LNCAP (cell line): ENCODE measurements at regions not wholly inside any gene's neighbourhood (a gene's known extent, or its start where the extent isn't known, plus 50 kb on each side); places are given as distances from the start of the nearest gene placed in this dataset.

Experiments
- TF ChIP-seq, protein P1 (sequence below): fragments of 450-650 bp; IDR thresholded peaks from 2 replicates; pipeline ENCODE4 v1.5.1; 2017; ENCODE audit warnings: mild to moderate bottlenecking

DNA sequence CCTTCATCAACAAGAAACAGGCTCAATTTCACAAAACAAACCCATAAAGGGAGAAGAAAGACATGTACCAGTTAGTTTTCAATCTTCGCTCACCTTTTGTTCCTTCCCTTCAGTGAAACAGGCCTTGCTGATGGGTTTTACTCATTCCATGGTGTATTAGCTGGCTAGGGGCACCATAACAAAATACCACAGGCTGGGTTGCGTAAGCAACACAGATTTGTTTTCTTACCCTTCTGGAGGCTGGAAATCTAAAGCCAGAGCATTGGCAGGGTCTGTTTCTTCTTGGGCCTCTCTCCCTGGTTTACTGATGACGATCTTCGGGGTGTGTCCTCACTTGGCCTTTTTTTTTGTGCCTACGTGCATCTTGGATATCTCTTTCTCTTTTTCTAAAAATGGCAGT lies 383.4 kb upstream of the RBFOX1 start:
- TF ChIP-seq, protein P1, sequence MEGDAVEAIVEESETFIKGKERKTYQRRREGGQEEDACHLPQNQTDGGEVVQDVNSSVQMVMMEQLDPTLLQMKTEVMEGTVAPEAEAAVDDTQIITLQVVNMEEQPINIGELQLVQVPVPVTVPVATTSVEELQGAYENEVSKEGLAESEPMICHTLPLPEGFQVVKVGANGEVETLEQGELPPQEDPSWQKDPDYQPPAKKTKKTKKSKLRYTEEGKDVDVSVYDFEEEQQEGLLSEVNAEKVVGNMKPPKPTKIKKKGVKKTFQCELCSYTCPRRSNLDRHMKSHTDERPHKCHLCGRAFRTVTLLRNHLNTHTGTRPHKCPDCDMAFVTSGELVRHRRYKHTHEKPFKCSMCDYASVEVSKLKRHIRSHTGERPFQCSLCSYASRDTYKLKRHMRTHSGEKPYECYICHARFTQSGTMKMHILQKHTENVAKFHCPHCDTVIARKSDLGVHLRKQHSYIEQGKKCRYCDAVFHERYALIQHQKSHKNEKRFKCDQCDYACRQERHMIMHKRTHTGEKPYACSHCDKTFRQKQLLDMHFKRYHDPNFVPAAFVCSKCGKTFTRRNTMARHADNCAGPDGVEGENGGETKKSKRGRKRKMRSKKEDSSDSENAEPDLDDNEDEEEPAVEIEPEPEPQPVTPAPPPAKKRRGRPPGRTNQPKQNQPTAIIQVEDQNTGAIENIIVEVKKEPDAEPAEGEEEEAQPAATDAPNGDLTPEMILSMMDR: no peak

DNA sequence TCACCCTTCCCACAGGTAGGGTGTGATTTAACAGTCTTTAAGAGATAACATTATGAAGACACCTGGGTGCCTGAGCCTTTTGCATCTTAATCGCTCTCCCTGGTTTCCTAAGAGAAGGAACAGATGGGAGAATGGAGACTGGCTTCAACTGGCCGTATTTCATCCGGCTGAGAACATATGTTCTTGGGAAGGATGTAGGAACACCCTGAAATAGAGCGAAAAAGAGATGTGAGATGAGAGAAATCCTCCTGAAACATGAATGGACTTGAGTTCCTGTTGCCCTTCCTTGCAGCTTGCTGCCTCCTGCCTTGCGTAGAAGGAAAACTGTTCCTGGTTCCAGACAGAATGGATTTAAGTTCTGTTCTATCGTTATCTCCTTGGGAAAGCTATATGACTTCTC lies 385.4 kb upstream of the RBFOX1 start:
- TF ChIP-seq, protein P1: no peak

DNA sequence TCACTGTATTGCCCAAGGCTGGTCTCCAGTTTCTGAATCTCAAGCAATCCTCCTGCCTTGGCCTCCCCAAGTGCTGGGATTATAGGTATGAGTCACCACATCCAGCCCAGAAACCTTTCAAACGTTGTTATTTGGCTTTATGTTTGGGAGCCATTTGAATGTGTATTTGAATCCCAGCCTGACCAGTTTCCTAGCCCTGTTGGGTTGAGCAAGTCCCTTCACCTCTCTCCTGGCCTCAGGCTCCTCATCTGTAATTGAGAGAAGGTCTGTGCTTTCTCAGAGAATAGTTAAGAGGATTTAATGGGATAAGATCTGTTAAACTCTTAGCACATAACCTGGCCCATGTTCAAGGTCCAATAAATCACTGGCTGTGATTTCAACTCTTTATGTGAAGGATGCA lies 385.8 kb upstream of the RBFOX1 start:
- TF ChIP-seq, protein P1: no peak

DNA sequence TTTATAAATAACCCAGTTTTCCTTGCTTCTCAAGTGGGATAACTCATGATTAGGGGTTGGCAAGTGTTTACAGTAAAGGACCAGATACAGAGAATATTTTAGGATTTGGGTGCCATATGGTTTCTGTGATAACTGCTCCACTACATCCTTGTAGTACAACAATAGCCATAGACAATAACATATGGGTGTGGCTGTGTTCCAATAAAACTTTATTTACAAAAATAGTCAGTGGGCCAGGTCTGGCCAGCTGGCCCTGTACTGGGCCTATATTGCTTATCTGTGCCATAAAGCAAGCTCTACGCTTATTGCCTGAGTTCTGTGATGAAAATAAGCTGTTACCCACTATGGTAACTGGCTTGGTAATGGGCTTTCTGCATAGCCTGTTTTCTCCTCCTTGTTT lies 386.5 kb upstream of the RBFOX1 start:
- TF ChIP-seq, protein P1: no peak

DNA sequence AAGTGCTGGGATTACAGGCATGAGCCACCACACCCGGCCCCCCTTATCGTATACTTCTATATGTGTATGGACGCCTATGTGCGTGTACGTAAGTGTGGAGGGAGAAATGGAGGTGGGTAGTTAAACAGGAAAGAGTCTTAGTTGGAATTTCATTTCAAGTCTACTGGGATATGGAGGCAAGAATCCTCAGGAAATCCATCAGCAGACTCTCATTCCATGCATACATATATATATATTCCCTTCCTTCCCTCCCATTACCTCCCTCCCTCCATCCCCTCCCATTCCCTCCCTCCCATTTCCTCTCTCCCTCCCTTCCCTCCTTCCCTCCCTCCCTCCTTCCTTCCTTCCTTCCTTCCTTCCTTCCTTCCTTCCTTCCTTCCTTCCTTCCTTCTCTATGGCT lies 391.7 kb upstream of the RBFOX1 start:
- TF ChIP-seq, protein P1: no peak

DNA sequence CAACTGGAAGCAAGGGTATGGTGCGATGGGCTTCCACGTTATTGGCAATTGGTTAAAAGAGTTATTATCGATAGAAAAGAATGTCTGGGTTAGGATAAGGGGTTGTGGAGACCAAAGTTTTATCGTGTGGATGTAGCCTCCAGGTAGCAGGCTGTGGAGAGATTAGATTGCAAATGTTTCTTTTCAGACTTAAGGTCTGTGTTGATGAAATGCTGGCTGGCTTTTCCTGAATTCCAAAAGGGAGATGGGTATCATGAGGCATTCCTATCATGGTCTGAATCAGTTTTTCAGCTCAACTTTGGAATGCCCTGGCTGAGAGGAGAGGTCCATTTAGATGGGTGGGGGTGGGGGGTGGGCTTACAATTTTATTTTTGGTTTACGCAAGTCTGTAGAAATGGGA lies 395.0 kb upstream of the RBFOX1 start:
- TF ChIP-seq, protein P1: no peak

DNA sequence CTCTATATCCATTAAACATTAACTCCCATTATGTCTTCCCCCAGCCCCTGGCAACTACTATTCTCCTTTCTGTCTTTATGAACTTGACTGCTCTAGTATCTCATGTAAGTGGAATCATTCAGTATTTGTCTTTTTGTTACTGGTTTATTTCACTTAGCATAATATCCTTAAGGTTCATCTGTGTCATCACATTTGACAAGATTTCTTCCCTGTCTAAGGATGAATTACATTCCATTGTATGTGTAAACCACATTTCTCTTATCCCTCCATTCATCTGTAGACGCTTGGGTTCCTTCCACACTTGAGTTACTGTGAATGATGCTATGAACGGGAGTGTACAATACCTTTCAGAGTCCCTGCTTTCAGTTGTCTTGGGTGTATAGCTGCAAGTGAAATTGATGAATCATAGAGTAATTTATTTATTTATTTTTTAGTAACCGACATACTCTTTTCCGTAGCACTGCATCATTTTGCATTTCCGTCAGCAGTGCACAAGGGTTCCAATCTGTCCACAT lies 399.7 kb upstream of the RBFOX1 start:
- TF ChIP-seq, protein P1: no peak

DNA sequence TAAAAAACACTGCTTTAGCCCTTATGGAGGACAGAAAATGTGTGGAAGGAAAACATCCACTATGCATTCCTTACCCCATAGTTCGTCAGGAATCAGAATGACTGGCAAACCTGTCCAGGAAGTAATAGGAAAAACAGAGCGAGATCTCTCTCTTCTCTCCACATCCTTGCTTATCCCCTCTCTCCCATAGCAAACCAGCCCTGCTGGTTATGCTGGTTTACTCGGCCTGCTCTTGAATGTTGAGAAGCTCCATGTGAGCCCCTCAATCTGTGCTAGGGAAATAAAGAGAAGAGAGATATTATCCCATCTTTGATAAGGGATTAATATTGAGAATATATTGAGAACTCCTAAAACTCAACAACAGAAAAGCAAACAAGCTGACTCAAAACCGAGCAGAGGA lies 402.8 kb upstream of the RBFOX1 start:
- TF ChIP-seq, protein P1: no peak
